NCI-H524 (cell line): ENCODE measurements at regions not wholly inside any gene's neighbourhood (a gene's known extent, or its start where the extent isn't known, plus 50 kb on each side); places are given as distances from the start of the nearest gene placed in this dataset.

ENCODE experiments used
- DNase-seq, 2 experiments: peaks; one replicate each; lab custom pipeline; 2025; lab: John Stamatoyannopoulos, UW

- DNase-seq: no peak
These were observed 54.0 kb upstream of the STMND1 start for GRCh38 chr6:17047889-17048288.

- no peak for DNase-seq
These were observed 56.1 kb upstream of the STMND1 start for GRCh38 chr6:17045581-17046322.

- no peak for DNase-seq
These were observed 58.7 kb upstream of the STMND1 start for GRCh38 chr6:17043148-17043522.

DNA sequence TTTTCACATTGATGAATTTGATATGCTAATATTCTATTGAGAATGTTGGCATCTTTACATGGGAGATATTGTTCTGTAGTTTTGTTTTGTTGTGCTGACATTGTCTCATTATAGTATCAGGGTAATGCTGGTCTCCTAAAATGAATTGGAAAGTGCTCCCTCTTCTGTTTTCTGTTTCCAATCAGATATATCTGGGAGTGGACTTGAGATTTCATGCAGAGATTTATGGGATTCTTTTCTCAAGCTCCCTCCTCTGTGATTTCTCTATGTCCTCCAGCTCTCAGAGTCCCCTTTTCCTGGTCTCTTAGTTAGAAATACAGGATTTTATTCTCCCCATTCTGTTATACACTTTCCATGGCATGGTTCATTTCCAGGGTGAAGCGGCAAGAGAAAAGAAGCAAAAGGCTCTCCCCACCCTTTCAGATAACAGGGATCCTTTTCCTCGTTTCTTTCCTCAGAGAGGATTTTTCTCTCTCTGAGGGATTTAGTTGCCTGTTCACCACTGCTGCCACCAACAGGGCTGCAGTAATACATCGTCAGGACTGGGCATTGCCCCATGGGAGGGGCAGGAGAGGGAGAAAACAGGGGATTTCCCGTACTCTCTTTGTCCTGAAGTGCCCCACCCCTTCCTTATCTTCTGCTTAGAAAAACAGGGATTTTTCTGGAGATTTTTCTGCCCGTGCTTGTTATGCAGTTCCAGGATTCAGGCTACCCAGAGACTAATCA lies 59.3 kb upstream of the STMND1 start:
- DNase-seq: peak in 1 of 2 experiments; percentile 20

DNA sequence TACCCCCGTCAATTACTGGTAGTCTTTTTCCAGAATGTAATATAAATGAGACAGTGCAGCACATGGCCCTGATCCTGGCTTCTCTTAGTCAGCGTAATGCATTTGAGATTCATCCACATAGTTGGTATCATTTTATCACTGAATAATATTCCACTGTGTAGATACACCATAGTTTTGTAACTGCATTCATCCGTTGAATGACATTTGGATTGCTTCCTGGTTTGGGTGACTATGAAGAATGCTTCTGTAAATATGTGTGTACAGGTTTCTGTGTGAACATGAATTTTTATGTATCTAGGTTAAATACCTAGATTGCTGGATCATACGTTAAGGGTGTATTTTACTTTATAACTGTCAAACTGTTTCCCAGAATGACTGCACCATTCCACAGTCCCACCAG lies 62.6 kb upstream of the STMND1 start:
- DNase-seq: no peak

DNA sequence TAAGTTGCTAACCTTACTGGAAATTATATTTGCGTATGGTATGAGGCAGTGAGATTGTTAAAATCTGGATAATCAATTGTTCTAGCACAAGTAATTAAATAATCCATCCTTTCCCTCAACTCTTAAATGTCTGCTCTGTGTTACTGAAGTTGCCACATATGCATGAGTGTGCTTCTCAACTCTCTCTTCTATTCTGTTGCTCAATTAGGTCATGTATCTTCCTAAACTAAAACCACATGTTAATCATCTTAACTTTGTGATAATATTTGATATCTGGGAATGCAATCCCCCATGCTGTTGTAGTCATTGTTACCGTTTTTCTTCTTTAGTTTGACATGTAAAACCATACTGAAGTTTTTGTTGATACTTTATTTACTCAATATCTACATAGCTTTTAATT lies 63.5 kb upstream of the STMND1 start:
- DNase-seq: no peak

DNA sequence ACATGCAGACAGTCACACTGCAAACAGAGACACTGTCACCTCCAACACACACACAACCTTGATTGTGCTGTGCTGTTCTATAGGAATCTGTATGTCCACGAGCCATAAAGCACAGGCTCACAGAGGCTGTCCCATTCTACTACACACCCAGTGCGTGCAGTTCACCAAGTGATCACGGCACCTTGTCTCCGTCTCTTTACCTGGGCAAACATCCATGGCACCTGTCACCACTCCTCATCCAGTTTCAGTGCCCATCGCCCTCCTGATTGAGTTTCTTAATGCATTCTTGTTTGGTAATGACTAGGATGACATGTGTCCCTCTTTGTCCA lies 65.8 kb upstream of the STMND1 start:
- DNase-seq: no peak

DNA sequence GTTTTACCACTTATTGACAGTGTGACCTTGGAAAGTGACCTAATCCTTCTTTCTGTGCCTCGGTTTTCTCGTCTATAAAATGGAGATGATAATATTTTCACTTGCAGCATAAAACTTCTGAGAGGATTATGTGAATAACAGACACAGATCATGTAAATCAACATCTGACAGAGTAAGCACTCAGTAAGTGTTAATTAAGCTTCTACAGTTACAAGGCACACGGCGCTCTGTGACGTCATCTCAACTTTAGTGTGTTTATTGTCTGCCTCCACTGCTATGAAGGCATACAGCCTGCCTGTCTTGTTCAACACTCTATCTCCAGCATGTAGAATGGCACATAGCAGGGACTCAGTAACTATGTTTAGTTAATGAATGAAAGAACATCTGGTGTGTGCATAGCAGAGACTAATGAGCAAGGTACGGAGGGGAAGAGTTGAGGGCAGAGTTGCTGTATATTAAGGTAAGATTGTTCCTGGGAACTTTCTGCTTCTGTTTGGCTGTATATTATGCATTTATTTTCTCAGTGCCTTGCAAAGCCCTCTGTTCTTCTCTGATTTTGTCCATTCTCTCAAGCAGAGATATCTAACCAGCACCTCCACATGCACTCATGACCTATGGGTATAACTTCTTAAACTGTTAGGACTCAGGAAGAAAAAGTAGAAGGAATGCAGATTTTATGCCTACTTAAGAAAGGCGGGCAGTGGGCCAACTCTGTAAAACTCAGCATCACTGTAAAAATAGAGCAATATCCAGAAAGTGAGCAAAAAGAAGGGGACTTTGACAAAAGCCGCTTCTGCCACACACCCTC lies 66.4 kb upstream of the STMND1 start:
- peak in 1 of 2 experiments; percentile 43 for DNase-seq

GRCh38 chr6:17033746-17034145 lies 68.1 kb upstream of the STMND1 start:
- no peak for DNase-seq

DNA sequence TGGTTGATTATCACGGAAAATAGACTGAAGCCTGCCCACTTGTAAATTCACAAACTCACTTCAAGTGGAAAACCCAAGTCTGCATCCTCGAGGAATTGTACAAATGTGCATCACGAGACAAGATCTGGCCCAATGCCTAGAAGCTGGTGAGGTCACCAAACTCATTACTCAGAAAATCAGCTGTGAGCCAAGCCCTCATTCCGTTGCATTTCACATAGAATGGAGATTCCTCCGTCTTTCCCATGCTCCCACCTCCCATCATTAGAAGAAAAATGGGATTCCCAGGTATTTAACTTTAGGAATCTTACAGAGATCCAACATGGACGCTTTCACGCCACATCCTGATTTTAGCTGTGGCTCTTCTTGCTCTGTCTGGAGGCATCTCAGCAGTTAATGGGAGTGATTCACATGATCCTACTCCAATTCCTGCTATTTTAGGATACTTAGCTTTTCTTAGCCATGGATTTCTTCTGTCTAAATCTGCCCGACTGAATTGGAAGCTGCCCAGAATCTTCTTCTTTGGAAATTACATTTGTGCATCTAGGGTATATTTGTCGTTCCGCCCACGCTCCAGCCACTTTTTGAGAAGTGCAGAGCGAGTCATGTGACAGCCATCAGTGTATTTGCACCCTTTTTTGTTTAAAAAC lies 68.7 kb upstream of the STMND1 start:
- DNase-seq: no peak

- DNase-seq: no peak
These were observed 69.3 kb upstream of the STMND1 start for GRCh38 chr6:17032590-17032987.

DNA sequence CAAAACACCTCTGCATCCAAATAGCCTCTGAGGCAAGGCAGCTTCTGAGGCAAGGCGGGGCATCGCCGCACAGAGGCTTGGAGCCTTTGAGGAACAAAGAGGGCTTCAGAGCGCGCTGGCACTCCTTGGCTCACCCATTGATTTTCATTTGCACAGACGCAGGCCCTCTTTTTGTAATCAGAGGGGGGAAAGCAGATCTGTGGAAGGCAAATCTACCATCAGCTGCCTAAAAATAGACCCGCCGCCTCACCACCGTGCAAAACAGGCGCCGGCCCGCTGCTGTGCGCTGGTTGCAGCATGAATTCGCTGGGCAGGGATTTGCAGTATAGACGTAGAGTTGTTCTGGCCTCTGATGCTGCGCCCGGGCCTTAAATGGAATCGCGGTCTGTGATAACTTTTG lies 69.9 kb upstream of the STMND1 start:
- no peak for DNase-seq

GRCh38 chr6:17027441-17027840 lies 74.4 kb upstream of the STMND1 start:
- no peak for DNase-seq

GRCh38 chr6:17022604-17023003 lies 79.2 kb upstream of the STMND1 start:
- DNase-seq: no peak

DNA sequence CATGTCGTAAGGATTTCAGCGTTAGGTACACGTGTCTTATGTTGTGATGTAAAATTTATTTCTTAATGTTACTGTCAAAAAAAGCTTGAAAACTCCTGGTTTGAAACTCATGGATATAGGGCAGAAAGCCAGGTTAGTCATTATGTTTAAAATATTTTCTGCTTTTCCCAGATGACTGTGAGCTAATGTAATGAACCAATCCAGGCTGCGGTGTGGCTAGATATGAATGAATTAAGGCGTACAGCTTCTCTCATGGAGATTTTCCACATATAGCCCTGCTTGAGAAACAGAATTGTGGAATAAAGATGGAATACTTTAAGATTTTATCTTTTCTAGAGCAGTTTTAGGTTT lies 80.3 kb upstream of the STMND1 start:
- DNase-seq: no peak

GRCh38 chr6:17020889-17021538 lies 80.8 kb upstream of the STMND1 start:
- DNase-seq: no peak

DNA sequence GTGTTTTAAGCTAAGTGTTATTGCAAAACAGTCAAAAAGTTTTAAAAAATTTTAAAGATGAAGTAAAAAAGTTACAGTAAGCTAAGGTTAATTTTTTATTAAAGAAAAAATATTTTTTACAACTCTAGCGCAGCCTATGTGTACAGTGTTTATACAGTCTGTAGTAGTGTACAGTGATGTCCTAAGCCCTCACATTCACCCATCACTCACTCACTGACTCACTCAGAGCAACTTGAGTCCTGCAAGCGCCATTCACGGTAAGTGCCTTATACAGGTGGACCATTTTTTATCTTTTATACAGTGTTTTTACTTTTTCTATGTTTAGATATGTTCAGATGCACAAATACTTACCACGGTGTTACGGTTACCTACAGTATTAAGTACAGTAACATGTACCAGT lies 83.4 kb upstream of the STMND1 start:
- no peak for DNase-seq

- DNase-seq: no peak
These were observed 84.4 kb upstream of the STMND1 start for GRCh38 chr6:17017416-17017815.

- peak in 1 of 2 experiments; percentile 24 for DNase-seq
These were observed 86.1 kb upstream of the STMND1 start for GRCh38 chr6:17015551-17016381.

DNA sequence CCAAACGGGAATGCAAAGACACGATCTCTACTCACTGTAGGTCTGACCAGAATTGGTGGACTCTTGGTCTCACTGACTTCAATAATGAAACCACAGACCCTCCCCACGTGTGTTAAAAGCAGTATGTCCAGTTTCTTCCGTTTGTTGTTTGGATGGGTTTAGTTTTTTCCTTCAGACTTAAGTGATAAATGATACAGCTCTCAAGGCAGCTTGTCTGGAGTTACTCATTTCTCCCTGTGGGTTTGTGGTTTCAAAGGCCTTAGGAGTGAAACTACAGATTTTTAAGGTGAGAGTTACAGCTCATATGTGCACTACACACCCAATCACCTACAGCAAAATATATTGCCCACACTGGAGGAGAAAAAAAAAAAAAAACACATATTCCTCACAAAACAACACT lies 86.7 kb upstream of the STMND1 start:
- DNase-seq: no peak

DNA sequence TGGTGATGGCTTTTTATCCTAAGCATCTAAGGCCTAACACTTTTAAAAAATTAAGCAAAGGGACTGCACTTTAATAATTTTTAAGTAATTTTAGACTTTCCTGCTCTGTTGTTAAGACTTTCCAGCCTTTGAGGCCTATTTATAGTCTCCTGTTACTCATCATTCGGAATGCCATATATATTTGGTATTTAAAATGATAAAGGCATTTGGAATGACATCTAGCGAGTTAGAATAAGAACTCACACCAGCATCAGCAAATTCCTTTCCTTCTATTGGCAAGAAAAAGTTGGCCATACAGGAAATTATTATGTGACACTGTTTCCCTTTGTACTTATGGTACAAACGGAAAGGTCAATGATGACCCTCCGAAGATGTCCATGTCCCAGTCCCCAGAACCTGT lies 88.1 kb upstream of the STMND1 start:
- DNase-seq: no peak
